ENCODE measurements at regions not wholly inside any gene's neighbourhood (a gene's known extent, or its start where the extent isn't known, plus 50 kb on each side); places are given as distances from the start of the nearest gene placed in this dataset.

DNA sequence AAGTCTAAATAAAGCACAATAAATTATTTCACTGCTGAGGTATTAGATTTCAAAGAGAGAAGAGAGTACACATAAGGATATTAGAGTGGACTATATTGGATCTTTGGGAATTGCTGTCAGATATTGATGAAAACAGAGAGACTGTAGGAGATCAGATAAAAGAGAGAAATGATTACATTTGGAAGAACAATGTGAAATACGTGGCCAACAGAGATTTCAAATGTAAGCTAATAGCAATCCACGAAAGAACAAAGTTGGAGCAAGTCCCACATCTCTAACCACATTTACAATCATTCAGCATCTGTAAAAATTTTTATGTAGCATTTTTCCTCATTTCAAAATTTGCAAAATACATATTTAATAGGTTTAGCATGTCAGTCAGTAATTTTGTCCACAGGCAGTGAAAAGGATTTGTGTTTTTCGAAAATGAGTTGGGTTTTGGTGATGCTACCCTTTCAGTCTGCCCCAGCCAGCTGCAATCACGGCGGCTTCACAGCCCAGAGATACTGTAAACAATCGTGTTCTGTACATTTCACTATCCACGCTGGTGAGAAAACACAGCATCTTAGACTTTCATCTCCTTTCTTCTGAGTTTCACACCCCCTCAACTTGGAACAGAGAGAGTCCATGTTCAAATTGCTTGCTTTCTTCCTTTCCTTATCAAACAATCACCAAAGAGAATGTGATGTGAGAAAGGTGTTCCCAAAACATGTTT is 209.1 kb upstream of the LYPLAL1 start:
- ChIA-PET CTCF (interaction anchor here (0.7 kb wide), 1 partner anchor 221 kb away, joined by 4 read pairs; no protein-coding TSS in a partner anchor), POLR2A (ENCODE audit: low non-redundant PET) (no interaction called here)
- DNase-seq (ENCODE audit: low spot score) = no peak
- no peak overlapping the region for H3K27ac ChIP-seq
- no peak for TF ChIP-seq CTCF (conservative IDR thresholded peaks at IDR 0.05; ENCODE audit: low read depth)

DNA sequence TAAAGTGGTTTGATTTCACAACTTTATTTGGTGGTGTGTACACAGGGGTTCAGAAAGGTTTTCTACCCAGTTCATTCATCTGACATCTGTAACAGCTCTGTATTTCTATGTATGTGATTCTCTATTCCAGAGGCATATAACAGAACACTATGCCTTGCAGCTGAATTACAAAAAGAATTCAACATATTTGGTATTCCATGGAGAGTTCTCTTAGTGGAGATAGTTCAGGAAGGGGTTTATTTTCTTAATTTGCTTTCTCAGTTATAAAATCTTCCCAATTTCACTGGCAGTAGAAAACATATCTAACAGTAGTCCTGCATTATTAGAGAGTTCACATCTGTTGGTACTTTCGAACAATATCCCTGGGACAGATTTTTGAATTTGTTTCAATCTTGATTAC is 207.9 kb upstream of the LYPLAL1 start:
- no peak for DNase-seq (ENCODE audit: low spot score)
- H3K27ac ChIP-seq = no peak overlapping the region
- POLR2A ChIA-PET (ENCODE audit: low non-redundant PET) = no interaction called here
- CTCF ChIA-PET = interaction anchor here (0.5 kb wide), 1 partner anchor 626 kb away, joined by 4 read pairs; no protein-coding TSS in a partner anchor
- TF ChIP-seq CTCF (conservative IDR thresholded peaks at IDR 0.05; ENCODE audit: low read depth) = no peak

DNA sequence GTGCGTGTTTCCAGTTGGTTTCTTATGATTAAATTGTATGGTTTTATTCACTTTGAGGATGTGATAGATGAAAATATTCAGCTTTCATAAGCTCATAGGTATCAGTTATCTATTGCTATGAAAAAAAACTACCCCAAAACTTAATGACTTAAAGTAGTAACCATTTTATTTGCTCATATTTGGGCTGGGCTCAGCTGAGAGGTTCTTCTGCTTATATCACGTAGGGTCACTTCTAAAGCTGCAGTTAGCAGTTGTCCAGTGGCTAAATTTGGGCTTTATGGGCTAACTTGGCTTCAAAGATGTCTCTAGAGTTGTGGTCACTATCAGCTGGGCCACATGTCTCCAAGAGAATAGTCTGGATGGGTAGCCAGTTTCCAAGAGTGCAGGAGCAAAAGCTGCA is 206.4 kb upstream of the LYPLAL1 start:
- ChIA-PET POLR2A (ENCODE audit: low non-redundant PET) (no interaction called here), CTCF (no interaction called here)
- DNase-seq (ENCODE audit: low spot score) = no peak
- TF ChIP-seq CTCF (conservative IDR thresholded peaks at IDR 0.05; ENCODE audit: low read depth) = no peak
- H3K27ac ChIP-seq = no peak overlapping the region

GRCh38 chr1:218967836-218968235 is 205.8 kb upstream of the LYPLAL1 start:
- TF ChIP-seq CTCF (conservative IDR thresholded peaks at IDR 0.05; ENCODE audit: low read depth) = no peak
- ChIA-PET CTCF (no interaction called here), POLR2A (ENCODE audit: low non-redundant PET) (no interaction called here)
- no peak for DNase-seq (ENCODE audit: low spot score)
- H3K27ac ChIP-seq = no peak overlapping the region

DNA sequence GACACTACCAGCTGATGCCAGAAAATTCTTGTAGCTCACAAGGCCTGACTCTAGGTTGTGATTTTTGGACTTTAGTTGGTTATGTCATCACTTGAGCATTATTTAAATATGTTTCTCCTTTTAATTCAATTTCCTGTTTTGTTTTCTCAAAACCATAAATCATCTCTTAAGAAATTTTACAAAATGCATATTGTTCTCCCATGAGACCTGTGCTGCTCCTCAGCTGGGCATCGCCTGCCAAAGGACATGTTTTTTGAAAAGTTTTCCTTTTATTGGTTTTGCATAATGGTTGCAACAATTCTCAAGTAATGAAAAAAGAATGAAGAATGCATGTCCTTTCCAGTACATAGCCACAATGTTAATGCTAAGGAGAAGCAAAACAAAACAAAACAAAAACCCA is 204.7 kb upstream of the LYPLAL1 start:
- no peak for DNase-seq (ENCODE audit: low spot score)
- H3K27ac ChIP-seq = no peak overlapping the region
- ChIA-PET CTCF (no interaction called here), POLR2A (ENCODE audit: low non-redundant PET) (no interaction called here)
- TF ChIP-seq CTCF (conservative IDR thresholded peaks at IDR 0.05; ENCODE audit: low read depth) = no peak

DNA sequence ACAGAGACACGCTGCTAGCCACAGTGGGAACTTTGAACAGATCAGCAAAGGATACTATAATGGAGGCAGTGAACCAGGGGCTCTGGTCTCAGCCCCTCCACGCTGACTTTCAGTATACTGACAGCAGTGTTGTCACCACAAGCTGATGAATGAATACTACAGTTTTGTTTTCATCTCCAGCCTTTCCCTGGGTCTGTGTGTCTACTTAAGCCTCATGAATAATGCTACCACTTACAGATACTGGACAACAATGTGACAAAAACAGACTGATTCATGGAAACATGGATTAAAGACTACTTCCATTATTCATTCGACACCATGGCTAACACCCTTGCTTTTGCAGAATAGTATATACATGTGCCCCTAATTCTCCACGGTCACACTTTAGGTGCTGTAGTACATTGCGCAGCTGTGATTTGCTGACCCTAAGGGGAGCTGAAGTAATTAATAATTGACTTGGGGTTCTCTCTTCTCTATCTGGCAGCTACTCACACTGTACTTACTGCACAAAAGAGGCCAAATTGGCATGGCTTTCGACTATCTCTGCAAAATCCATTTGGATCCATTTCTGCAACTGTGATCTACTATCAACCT is 203.2 kb upstream of the LYPLAL1 start:
- DNase-seq (ENCODE audit: low spot score) = no peak
- H3K27ac ChIP-seq = no peak overlapping the region
- CTCF ChIA-PET = no interaction called here
- POLR2A ChIA-PET (ENCODE audit: low non-redundant PET) = no interaction called here
- TF ChIP-seq CTCF (conservative IDR thresholded peaks at IDR 0.05; ENCODE audit: low read depth) = no peak
